ENCODE measurements at regions not wholly inside any gene's neighbourhood (a gene's known extent, or its start where the extent isn't known, plus 50 kb on each side); places are given as distances from the start of the nearest gene placed in this dataset.

- H3K27me3 ChIP-seq (ENCODE audit: insufficient read depth, low read length, poor library complexity, severe bottlenecking) = no peaks in the 10 kb centered on the region
These were observed 460.4 kb downstream of the PPARGC1A start for GRCh38 chr4:23429497-23429896.

GRCh38 chr4:23425570-23425969 is 464.3 kb downstream of the PPARGC1A start:
- H3F3A ChIP-seq (ENCODE audit: low read depth) = no peaks in the 10 kb centered on the region
- no peaks in the 10 kb centered on the region for H3K9me3 ChIP-seq (ENCODE audit: insufficient read depth, low read depth, low read length)
- no peaks in the 10 kb centered on the region for H3K27me3 ChIP-seq (ENCODE audit: insufficient read depth, low read length, poor library complexity, severe bottlenecking)
- no peaks in the 10 kb centered on the region for H3K36me3 ChIP-seq (ENCODE audit: insufficient read depth, low read length)
- H3K9me2 ChIP-seq (replicated peaks; ENCODE audit: low read depth, low read length) = no peaks in the 10 kb centered on the region
- H4K20me1 ChIP-seq (ENCODE audit: insufficient read depth, low read length, poor library complexity, severe bottlenecking) = no peaks in the 10 kb centered on the region
- TF ChIP-seq CTCF (conservative IDR thresholded peaks at IDR 0.05; ENCODE audit: low read length) (no peak), EZH2phosphoT487 (IDR thresholded peaks at IDR 0.05; ENCODE audit: borderline replicate concordance) (no peak)
- H3K4me2 ChIP-seq (ENCODE audit: low read depth, low read length, poor library complexity, severe bottlenecking) = no peak overlapping the region
- no peak overlapping the region for H2AFZ ChIP-seq (ENCODE audit: low read length)
- no peaks in the 10 kb centered on the region for H3K79me2 ChIP-seq (ENCODE audit: insufficient read depth, low read length)
- no peak overlapping the region for H3K9ac ChIP-seq (ENCODE audit: low read depth, low read length, poor library complexity, severe bottlenecking)
- no peak overlapping the region for H3K4me3 ChIP-seq (ENCODE audit: low read length, poor library complexity, severe bottlenecking)
- no peaks in the 10 kb centered on the region for H3K4me1 ChIP-seq (ENCODE audit: insufficient read depth, low read length, poor library complexity, severe bottlenecking)

More at GRCh38 chr4:23429497-23429896, 460.4 kb downstream of the PPARGC1A start:
- TF ChIP-seq CTCF (conservative IDR thresholded peaks at IDR 0.05; ENCODE audit: low read length) (no peak), EZH2phosphoT487 (IDR thresholded peaks at IDR 0.05; ENCODE audit: borderline replicate concordance) (no peak)
- Histone ChIP-seq H3K4me2 (ENCODE audit: low read depth, low read length, poor library complexity, severe bottlenecking) (no peak overlapping the region), H3K4me3 (ENCODE audit: low read length, poor library complexity, severe bottlenecking) (no peak overlapping the region), H2AFZ (ENCODE audit: low read length) (no peak overlapping the region), H3K36me3 (ENCODE audit: insufficient read depth, low read length) (no peaks in the 10 kb centered on the region), H4K20me1 (ENCODE audit: insufficient read depth, low read length, poor library complexity, severe bottlenecking) (no peaks in the 10 kb centered on the region), H3K9me2 (replicated peaks; ENCODE audit: low read depth, low read length) (no peaks in the 10 kb centered on the region), H3K9me3 (ENCODE audit: insufficient read depth, low read depth, low read length) (no peaks in the 10 kb centered on the region), H3K4me1 (ENCODE audit: insufficient read depth, low read length, poor library complexity, severe bottlenecking) (no peaks in the 10 kb centered on the region), H3F3A (ENCODE audit: low read depth) (no peaks in the 10 kb centered on the region), H3K9ac (ENCODE audit: low read depth, low read length, poor library complexity, severe bottlenecking) (no peak overlapping the region), H3K79me2 (ENCODE audit: insufficient read depth, low read length) (no peaks in the 10 kb centered on the region)

- H3K36me3 ChIP-seq (ENCODE audit: insufficient read depth, low read length) = no peaks in the 10 kb centered on the region
- no peak overlapping the region for H3K4me3 ChIP-seq (ENCODE audit: low read length, poor library complexity, severe bottlenecking)
- H3K9me3 ChIP-seq (ENCODE audit: insufficient read depth, low read depth, low read length) = no peaks in the 10 kb centered on the region
- H3K4me1 ChIP-seq (ENCODE audit: insufficient read depth, low read length, poor library complexity, severe bottlenecking) = no peaks in the 10 kb centered on the region
- H3K9ac ChIP-seq (ENCODE audit: low read depth, low read length, poor library complexity, severe bottlenecking) = no peak overlapping the region
- H2AFZ ChIP-seq (ENCODE audit: low read length) = no peak overlapping the region
- TF ChIP-seq CTCF (conservative IDR thresholded peaks at IDR 0.05; ENCODE audit: low read length) = no peak
- no peaks in the 10 kb centered on the region for H3K27me3 ChIP-seq (ENCODE audit: insufficient read depth, low read length, poor library complexity, severe bottlenecking)
- no peaks in the 10 kb centered on the region for H4K20me1 ChIP-seq (ENCODE audit: insufficient read depth, low read length, poor library complexity, severe bottlenecking)
- no peaks in the 10 kb centered on the region for H3K79me2 ChIP-seq (ENCODE audit: insufficient read depth, low read length)
- no peaks in the 10 kb centered on the region for H3F3A ChIP-seq (ENCODE audit: low read depth)
- H3K4me2 ChIP-seq (ENCODE audit: low read depth, low read length, poor library complexity, severe bottlenecking) = no peak overlapping the region
- no peaks in the 10 kb centered on the region for H3K9me2 ChIP-seq (replicated peaks; ENCODE audit: low read depth, low read length)
These were observed 466.3 kb downstream of the PPARGC1A start for GRCh38 chr4:23423540-23423939.
